HepG2 (cell line): ENCODE measurements at regions not wholly inside any gene's neighbourhood (a gene's known extent, or its start where the extent isn't known, plus 50 kb on each side); places are given as distances from the start of the nearest gene placed in this dataset.

ENCODE experiments used
- ATAC-seq: fragments of 200-7000 bp; cut with Tn5 transposase; 3 replicates; pipeline ENCODE4 v1.9.1; 2020; ENCODE audit warnings: mild to moderate bottlenecking, moderate library complexity
- BruUV-seq: library from RNA; stranded (reverse); fragments of 400-500 nt; replicated peaks from 2 replicates; lab custom pipeline; 2021; lab: Mats Ljungman, UMichigan
- CTCF ChIA-PET: fragments of 300-600 bp; formaldehyde crosslinking; extraction: SDS; loops from one replicate; lab custom pipeline; 2021; ENCODE audit warnings: low total read pairs, inconsistent platforms, low intra/inter-chr PET ratio; lab: Yijun Ruan, JAX
- POLR2A ChIA-PET: fragments of 350-600 bp; sonication (Branson Sonifier 250); formaldehyde crosslinking; loops from one replicate; lab custom pipeline; 2020; ENCODE audit warnings: antibody characterized with exemption, inconsistent platforms; lab: Yijun Ruan, JAX
- DNase-seq: peaks from one replicate; pipeline ENCODE4 v3.0.0-alpha.2; 2015; ENCODE audit warnings: low spot score
- FAIRE-seq: peaks from 3 replicates; lab custom pipeline; 2011; peaks lifted over from hg19 to GRCh38; lab: Jason Lieb, UNC
- H2AFZ ChIP-seq: one replicate; pipeline ENCODE4 v1.6.1; 2011; ENCODE audit warnings: low read length, inconsistent platforms
- H3K27ac ChIP-seq: fragments of 300-600 bp; 3 replicates; pipeline ENCODE4 v1.8.0; 2011; ENCODE audit warnings: mixed run types, mild to moderate bottlenecking, mixed read lengths, low read length, inconsistent platforms; ENCODE audit not compliant: insufficient read depth; ENCODE audit errors: extremely low read length
- H3K27me3 ChIP-seq, 2 experiments: fragments of 200-600 bp in 1 of 2; 2 replicates in 1 of 2; 3 replicates in 1 of 2; pipeline versions ENCODE4 v1.6.0 to v1.8.0; 2011; ENCODE audit warnings: low read length in 2 of 2, mild to moderate bottlenecking in 2 of 2, moderate library complexity in 2 of 2, inconsistent platforms in 1 of 2; ENCODE audit not compliant: insufficient read depth in 2 of 2, control insufficient read depth in 1 of 2
- H3K36me3 ChIP-seq, 2 experiments: fragments of 200-600 bp in 1 of 2; replicated peaks in 1 of 2; 2 replicates in 1 of 2; 3 replicates in 1 of 2; pipeline versions ENCODE4 v1.5.1 to v1.8.0; 2011; ENCODE audit warnings: low read length in 2 of 2, inconsistent platforms in 1 of 2; ENCODE audit not compliant: insufficient read depth in 2 of 2, control insufficient read depth in 1 of 2
- H3K4me1 ChIP-seq: 2 replicates; pipeline ENCODE4 v1.5.1; 2012; ENCODE audit warnings: low read length, inconsistent platforms; ENCODE audit not compliant: insufficient read depth
- H3K4me2 ChIP-seq: 2 replicates; pipeline ENCODE4 v1.6.0; 2011; ENCODE audit warnings: low read depth, low read length, inconsistent platforms
- H3K4me3 ChIP-seq, 3 experiments: fragments of 200-600 bp in 1 of 3; sonication (generic), shearing (Covaris generic) in 1 of 3; replicated peaks in 1 of 3; 2 replicates each; pipeline ENCODE4 v1.5.1; 2011 to 2016; ENCODE audit warnings: low read length in 3 of 3, inconsistent platforms in 2 of 3, low read depth in 2 of 3, mild to moderate bottlenecking in 2 of 3, control low read depth in 1 of 3, mixed read lengths in 1 of 3; ENCODE audit not compliant: insufficient read depth in 1 of 3
- H3K79me2 ChIP-seq: one replicate; pipeline ENCODE4 v1.6.1; 2011; ENCODE audit warnings: low read length, inconsistent platforms; ENCODE audit not compliant: insufficient read depth
- H3K9ac ChIP-seq: 2 replicates; pipeline ENCODE4 v1.6.0; 2011; ENCODE audit warnings: mild to moderate bottlenecking, low read depth, low read length, inconsistent platforms; ENCODE audit not compliant: insufficient read depth
- H3K9me3 ChIP-seq: 2 replicates; pipeline ENCODE4 v1.5.1; 2012; ENCODE audit warnings: mild to moderate bottlenecking, low read length
- H4K20me1 ChIP-seq: 2 replicates; pipeline ENCODE4 v1.6.0; 2011; ENCODE audit warnings: inconsistent platforms, mild to moderate bottlenecking, low read length, moderate library complexity; ENCODE audit not compliant: insufficient read depth
- MAFK ChIP-seq, 2 experiments: IDR thresholded peaks in 1 of 2; conservative IDR thresholded peaks in 1 of 2; 2 replicates each; pipeline ENCODE4 v1.6.1; 2011; ENCODE audit warnings: improper control_type of control experiment in 2 of 2, low read length in 2 of 2
- NFE2 ChIP-seq: sonication (generic); formaldehyde crosslinking; IDR thresholded peaks from 2 replicates; pipeline ENCODE4 v1.4.0; 2020; ENCODE audit warnings: missing genetic modification reagents
- RNF2 ChIP-seq: fragments of 450-650 bp; conservative IDR thresholded peaks from 2 replicates; pipeline ENCODE4 v1.6.1; 2016; ENCODE audit warnings: low read depth
- ZNF605 ChIP-seq: sonication (generic); formaldehyde crosslinking; IDR thresholded peaks from 2 replicates; pipeline ENCODE4 v1.8.0; 2022; ENCODE audit warnings: mild to moderate bottlenecking, missing genetic modification reagents
- WGBS: methylation state at CpG from one replicate; pipeline ENCODE4 v1.1.6; 2017; ENCODE audit warnings: low lambda C conversion rate; 5-methylcytosine and 5-hydroxymethylcytosine counted together
- in situ Hi-C: cut with HindIII; loops from 2 replicates; pipeline ENCODE4 v1.10.0; 2017; ENCODE audit warnings: low pct_unique_long_range_greater_than_20kb; ENCODE audit not compliant: extremely low pct_ligation_motif_present
- intact Hi-C: fragments of 100-400 bp; cut with micrococcal nuclease; formaldehyde crosslinking; loops from one replicate; pipeline ENCODE4 v1.10.0; 2022; ENCODE audit not compliant: unreplicated experiment
- TF ChIP-seq, protein P1 (sequence below): sonication (generic); formaldehyde crosslinking; IDR thresholded peaks from 2 replicates; pipeline ENCODE4 v1.4.0; 2020; ENCODE audit warnings: mild to moderate bottlenecking, missing genetic modification reagents
- TF ChIP-seq, protein P2 (sequence below): sonication (generic); formaldehyde crosslinking; IDR thresholded peaks from 2 replicates; pipeline ENCODE4 v1.4.0; 2020; ENCODE audit warnings: missing genetic modification reagents
- TF ChIP-seq, protein P3 (sequence below): sonication (generic); formaldehyde crosslinking; IDR thresholded peaks from 2 replicates; pipeline ENCODE4 v1.4.0; 2020; ENCODE audit warnings: mild to moderate bottlenecking, missing genetic modification reagents, borderline replicate concordance
- TF ChIP-seq, protein P4 (sequence below): sonication (generic); formaldehyde crosslinking; IDR thresholded peaks from 2 replicates; pipeline ENCODE4 v1.5.1; 2020; ENCODE audit warnings: mild to moderate bottlenecking, missing genetic modification reagents, moderate library complexity

DNA sequence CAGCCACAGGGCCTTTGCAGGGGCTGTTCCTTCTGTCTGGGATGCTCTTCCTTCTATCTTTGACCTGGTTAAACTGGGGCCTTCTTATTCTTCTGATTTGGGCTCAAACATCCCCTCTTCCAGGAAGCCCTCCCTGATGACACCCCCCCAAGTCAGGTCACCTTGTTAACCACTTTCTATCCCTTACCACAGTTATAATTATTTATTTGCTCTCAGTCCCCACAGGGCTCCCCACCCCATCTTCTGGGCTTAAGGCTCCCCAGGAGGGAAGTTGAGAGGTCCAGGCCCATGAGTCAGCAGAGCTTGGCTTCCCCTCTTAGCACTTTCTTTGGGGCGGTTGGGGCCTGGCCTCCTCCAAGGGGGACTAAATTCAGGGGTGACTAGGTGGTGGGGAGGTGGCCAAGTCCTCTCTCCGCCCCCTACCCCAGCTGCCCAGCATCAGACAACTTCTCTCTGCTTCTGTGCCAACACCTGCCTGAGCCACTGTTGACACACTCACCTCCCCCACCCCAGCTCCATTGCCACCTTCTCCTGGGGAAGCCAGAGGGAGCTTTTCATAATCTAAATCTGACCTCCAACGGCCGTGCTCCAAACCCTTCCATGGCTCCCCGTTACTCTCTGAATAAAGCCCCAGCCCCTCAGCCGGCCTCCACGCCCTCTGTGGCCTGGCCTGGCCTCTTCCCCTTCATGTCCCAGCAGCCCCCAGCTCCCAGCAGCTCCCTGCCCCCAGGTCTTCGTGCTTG is 70.0 kb downstream of the CEBPB start:
- POLR2A ChIA-PET = interaction anchor here (0.6 to 1.1 kb wide), 2 partner anchors 13 to 17 kb away, joined by 3 read pairs; no protein-coding TSS in a partner anchor
- FAIRE-seq (no peak), ATAC-seq (peak; percentile 21), DNase-seq (no peak)
- 12% methylated on average over 8 of the region's 8 CpGs for WGBS
- intact Hi-C loops (no loop called here), in situ Hi-C loops (no loop called here)
- H3K27me3 ChIP-seq = peaks cover 8 to 57% of the 10 kb centered on the region in 2 experiments; a peak in 4 of 5 replicates
- BruUV-seq = no TSS peak
- H3K9me3 ChIP-seq = no peaks in the 10 kb centered on the region
- H3K4me3 ChIP-seq = peak overlapping the region in 1 of 3 experiments; percentile 26; a peak in 1 of 6 replicates
- peaks cover 65% of the 10 kb centered on the region for H3K4me1 ChIP-seq
- H3K79me2 ChIP-seq = no peaks in the 10 kb centered on the region
- CTCF ChIA-PET = no interaction called here
- no peaks in the 10 kb centered on the region for H4K20me1 ChIP-seq
- H3K36me3 ChIP-seq = no peaks in the 10 kb centered on the region
- H3K27ac ChIP-seq = no peak overlapping the region
- no peak overlapping the region; the same call in 1 of the 2 replicates for H3K9ac ChIP-seq
- H3K4me2 ChIP-seq = peak overlapping the region; percentile 37
- no peak overlapping the region for H2AFZ ChIP-seq
- TF ChIP-seq, protein P1, sequence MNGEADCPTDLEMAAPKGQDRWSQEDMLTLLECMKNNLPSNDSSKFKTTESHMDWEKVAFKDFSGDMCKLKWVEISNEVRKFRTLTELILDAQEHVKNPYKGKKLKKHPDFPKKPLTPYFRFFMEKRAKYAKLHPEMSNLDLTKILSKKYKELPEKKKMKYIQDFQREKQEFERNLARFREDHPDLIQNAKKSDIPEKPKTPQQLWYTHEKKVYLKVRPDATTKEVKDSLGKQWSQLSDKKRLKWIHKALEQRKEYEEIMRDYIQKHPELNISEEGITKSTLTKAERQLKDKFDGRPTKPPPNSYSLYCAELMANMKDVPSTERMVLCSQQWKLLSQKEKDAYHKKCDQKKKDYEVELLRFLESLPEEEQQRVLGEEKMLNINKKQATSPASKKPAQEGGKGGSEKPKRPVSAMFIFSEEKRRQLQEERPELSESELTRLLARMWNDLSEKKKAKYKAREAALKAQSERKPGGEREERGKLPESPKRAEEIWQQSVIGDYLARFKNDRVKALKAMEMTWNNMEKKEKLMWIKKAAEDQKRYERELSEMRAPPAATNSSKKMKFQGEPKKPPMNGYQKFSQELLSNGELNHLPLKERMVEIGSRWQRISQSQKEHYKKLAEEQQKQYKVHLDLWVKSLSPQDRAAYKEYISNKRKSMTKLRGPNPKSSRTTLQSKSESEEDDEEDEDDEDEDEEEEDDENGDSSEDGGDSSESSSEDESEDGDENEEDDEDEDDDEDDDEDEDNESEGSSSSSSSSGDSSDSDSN = peak; percentile 43; the same call in 1 of the 2 replicates
- TF ChIP-seq, protein P2, sequence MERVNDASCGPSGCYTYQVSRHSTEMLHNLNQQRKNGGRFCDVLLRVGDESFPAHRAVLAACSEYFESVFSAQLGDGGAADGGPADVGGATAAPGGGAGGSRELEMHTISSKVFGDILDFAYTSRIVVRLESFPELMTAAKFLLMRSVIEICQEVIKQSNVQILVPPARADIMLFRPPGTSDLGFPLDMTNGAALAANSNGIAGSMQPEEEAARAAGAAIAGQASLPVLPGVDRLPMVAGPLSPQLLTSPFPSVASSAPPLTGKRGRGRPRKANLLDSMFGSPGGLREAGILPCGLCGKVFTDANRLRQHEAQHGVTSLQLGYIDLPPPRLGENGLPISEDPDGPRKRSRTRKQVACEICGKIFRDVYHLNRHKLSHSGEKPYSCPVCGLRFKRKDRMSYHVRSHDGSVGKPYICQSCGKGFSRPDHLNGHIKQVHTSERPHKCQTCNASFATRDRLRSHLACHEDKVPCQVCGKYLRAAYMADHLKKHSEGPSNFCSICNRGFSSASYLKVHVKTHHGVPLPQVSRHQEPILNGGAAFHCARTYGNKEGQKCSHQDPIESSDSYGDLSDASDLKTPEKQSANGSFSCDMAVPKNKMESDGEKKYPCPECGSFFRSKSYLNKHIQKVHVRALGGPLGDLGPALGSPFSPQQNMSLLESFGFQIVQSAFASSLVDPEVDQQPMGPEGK = peak; percentile 43
- TF ChIP-seq, protein P3, sequence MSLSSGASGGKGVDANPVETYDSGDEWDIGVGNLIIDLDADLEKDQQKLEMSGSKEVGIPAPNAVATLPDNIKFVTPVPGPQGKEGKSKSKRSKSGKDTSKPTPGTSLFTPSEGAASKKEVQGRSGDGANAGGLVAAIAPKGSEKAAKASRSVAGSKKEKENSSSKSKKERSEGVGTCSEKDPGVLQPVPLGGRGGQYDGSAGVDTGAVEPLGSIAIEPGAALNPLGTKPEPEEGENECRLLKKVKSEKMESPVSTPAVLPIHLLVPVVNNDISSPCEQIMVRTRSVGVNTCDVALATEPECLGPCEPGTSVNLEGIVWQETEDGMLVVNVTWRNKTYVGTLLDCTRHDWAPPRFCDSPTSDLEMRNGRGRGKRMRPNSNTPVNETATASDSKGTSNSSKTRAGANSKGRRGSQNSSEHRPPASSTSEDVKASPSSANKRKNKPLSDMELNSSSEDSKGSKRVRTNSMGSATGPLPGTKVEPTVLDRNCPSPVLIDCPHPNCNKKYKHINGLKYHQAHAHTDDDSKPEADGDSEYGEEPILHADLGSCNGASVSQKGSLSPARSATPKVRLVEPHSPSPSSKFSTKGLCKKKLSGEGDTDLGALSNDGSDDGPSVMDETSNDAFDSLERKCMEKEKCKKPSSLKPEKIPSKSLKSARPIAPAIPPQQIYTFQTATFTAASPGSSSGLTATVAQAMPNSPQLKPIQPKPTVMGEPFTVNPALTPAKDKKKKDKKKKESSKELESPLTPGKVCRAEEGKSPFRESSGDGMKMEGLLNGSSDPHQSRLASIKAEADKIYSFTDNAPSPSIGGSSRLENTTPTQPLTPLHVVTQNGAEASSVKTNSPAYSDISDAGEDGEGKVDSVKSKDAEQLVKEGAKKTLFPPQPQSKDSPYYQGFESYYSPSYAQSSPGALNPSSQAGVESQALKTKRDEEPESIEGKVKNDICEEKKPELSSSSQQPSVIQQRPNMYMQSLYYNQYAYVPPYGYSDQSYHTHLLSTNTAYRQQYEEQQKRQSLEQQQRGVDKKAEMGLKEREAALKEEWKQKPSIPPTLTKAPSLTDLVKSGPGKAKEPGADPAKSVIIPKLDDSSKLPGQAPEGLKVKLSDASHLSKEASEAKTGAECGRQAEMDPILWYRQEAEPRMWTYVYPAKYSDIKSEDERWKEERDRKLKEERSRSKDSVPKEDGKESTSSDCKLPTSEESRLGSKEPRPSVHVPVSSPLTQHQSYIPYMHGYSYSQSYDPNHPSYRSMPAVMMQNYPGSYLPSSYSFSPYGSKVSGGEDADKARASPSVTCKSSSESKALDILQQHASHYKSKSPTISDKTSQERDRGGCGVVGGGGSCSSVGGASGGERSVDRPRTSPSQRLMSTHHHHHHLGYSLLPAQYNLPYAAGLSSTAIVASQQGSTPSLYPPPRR (CRISPR knock-in tag) = no peak
- no peak for TF ChIP-seq RNF2
- TF ChIP-seq, protein P4, sequence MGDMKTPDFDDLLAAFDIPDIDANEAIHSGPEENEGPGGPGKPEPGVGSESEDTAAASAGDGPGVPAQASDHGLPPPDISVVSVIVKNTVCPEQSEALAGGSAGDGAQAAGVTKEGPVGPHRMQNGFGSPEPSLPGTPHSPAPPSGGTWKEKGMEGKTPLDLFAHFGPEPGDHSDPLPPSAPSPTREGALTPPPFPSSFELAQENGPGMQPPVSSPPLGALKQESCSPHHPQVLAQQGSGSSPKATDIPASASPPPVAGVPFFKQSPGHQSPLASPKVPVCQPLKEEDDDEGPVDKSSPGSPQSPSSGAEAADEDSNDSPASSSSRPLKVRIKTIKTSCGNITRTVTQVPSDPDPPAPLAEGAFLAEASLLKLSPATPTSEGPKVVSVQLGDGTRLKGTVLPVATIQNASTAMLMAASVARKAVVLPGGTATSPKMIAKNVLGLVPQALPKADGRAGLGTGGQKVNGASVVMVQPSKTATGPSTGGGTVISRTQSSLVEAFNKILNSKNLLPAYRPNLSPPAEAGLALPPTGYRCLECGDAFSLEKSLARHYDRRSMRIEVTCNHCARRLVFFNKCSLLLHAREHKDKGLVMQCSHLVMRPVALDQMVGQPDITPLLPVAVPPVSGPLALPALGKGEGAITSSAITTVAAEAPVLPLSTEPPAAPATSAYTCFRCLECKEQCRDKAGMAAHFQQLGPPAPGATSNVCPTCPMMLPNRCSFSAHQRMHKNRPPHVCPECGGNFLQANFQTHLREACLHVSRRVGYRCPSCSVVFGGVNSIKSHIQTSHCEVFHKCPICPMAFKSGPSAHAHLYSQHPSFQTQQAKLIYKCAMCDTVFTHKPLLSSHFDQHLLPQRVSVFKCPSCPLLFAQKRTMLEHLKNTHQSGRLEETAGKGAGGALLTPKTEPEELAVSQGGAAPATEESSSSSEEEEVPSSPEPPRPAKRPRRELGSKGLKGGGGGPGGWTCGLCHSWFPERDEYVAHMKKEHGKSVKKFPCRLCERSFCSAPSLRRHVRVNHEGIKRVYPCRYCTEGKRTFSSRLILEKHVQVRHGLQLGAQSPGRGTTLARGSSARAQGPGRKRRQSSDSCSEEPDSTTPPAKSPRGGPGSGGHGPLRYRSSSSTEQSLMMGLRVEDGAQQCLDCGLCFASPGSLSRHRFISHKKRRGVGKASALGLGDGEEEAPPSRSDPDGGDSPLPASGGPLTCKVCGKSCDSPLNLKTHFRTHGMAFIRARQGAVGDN (CRISPR knock-in tag) = peak; percentile 43
- 0 out of 4 replicates have a peak, but pooled peaks of 1 of the 2 experiments have one; percentile 6 for TF ChIP-seq MAFK (conservative IDR thresholded peaks at IDR 0.05 in 1 of 2, IDR thresholded peaks at IDR 0.05 in 1 of 2; ENCODE audit: low read length in 2 of 2)
- peak; percentile 56; the same call in 1 of the 2 replicates for TF ChIP-seq NFE2
- no peak for TF ChIP-seq ZNF605 (CRISPR knock-in tag)
